ENCODE measurements at regions not wholly inside any gene's neighbourhood (a gene's known extent, or its start where the extent isn't known, plus 50 kb on each side); places are given as distances from the start of the nearest gene placed in this dataset.
A peak's percentile ranks its signal among the peaks of the same experiment; 100 is the strongest.
"Not testable (repeated sequence)": the region's sequence is repeated elsewhere in the genome, so short reads cannot be mapped to it uniquely, and the experiment has no call there.

DNA sequence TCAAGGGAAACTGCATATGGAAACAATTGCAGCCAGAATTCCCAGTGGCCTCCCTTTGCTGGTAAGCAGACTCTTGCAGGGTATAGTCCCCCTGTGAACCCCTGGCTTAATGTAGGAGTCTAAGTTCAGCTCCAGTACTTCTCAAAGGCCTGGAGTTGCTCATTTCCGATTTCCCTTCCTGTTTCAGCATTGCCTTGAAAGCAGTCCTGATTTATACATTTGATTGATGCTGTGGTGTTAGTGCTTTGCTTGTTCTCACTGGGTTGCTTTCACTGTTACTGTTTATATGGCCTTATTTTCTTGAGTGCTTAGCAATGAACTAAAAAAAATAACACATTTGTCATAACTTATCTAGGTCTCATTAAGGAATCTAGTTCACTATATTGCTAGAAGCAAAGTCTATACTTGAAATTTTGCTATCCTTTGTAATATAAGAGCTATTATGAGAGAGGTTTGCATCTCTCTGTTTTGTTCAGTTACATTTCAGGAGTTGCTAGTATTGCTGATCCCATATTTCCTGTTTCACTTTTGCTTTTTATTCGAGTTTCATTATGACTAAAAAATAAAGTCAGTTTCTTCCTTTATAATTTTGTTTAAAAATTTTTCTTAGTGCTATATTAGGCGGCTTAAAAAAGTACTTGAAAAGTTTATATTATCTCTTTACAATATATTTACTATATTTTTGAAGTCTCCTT is 122.4 kb upstream of the NMUR2 start:
- DNase-seq (ENCODE audit: low read depth) = no peak

DNA sequence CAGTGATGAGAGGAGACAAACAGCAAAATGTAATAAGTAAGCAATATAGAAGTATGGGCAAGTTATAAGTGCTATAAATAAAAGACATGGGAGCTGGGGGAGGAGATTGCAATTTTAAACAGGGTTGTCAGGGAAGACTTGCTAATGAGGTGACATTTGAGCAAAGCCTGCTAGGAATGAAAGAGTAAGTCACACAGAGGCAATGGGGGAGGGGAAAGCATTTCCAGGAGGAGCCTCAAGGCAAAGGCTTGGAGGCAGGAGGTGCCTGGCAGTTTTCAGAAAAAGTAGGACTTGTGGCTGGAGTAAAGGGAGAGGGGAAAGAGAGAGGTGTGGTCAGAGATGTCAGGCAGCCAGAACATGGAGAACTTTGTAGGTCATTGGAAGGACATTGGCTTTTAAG is 124.4 kb upstream of the NMUR2 start:
- no peak for DNase-seq (ENCODE audit: low read depth)

DNA sequence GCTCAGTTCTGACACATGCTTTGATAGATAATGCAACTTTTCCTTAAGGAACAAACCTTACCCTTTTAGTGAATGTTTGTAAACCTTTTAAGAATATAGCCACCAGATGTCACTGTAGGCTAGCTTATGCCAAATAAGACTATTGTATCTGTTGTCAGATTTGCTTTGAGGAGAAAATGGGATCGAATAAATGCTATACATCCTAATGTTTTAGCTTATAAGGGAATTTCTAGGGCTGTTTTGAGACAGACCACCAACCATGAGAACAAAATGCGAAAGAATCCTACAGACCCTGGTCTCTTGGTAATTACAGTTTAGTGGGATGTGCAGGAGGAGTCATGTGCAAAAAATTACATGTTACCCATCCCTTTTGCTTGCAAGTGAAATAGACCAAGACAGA is 127.6 kb upstream of the NMUR2 start:
- peak; percentile 23 for DNase-seq (ENCODE audit: low read depth)

DNA sequence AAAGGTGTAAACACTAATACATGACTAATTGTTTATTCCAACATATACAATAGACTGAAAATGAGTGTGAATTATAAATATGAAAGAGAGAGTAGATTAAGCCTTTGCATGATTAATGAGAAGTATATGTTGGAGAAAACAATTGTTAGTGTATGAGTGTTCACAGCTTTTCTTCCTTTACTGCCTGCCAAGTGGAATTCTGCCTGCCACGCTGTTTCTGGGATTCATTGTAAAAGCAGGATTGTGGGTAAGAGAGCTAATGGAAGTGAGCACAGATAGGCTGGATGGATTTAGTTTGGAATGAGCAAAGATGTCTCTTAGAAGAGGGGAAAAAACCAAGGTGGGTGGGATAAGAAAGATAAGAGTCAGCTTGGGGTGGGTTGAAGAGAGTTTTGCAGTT is 129.6 kb upstream of the NMUR2 start:
- DNase-seq (ENCODE audit: low read depth) = no peak

DNA sequence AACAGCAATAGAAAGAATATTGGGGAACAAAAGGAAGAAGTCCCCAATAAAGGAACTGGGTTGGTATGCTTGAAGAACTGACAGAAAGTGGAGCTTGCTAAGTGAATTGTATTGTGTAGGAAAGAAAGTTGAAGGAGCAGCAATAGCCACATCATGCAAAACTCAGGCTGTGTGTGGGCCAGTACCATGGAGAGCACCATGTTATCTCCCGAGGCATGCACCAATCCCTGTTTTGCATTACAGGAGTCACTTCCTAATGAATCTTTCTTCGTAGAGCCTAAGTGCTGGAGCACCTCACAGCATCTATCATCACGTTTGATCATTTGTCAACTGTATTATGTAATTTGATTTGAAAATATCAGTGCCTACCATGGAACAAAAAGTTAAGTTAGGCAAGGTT is 137.7 kb upstream of the NMUR2 start:
- DNase-seq (ENCODE audit: low read depth) = no peak

DNA sequence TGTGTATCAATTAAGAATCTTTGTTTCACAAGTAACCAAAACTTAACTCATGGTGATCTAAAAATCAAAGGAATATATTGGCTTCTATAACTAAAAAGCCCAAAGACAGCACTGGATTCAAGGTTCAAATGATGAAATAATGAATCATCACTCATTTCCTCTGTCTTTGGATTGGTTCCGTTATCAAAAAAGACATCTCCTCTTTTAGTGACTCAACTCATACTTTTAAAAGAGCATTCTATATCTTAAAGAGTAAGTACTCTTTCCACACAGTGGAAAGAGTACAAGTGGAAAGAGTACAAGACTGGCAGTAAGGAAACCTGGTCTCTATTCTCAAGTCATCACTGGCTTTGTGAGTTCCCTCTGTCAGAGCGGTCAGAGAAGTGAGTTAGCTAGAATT is 141.4 kb upstream of the NMUR2 start:
- DNase-seq (ENCODE audit: low read depth) = no peak

DNA sequence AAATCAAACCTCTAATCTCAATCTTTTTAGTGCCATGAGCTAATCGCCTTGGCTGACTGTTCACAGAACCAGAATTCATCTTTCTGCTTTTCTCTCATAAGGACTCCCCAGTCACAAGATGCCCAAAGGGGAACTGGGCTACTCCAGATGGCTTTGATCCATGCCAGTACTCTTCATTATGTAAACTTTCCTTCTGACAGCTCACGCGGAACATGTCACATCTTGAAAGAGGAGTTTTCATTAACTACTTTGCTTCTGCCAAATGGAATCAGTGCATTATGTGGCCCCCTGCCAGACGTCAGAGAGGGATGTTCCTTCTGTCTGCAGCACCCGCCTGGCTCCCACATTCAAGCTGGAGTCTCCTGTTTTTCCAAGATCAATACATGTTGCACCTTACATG is 142.1 kb upstream of the NMUR2 start:
- DNase-seq (ENCODE audit: low read depth) = no peak

DNA sequence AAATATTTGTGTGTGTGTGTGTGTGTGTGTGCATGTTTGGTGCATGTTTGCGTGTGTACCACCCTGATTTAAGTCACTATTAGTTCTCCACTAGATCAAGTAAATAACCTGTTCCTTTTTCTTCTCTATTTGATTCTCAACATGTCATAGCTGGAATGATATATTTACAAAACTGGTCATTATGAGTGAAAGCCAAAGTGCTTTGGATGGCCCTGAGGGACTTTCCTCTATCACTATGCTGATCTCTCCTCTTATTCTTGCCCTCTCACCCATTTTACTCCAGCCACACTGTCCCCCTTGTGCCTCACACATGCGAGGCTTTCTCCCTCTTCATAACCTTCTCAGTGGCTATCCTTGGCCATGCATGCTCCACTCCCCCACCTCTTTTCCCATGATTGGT is 144.6 kb upstream of the NMUR2 start:
- no peak for DNase-seq (ENCODE audit: low read depth)

DNA sequence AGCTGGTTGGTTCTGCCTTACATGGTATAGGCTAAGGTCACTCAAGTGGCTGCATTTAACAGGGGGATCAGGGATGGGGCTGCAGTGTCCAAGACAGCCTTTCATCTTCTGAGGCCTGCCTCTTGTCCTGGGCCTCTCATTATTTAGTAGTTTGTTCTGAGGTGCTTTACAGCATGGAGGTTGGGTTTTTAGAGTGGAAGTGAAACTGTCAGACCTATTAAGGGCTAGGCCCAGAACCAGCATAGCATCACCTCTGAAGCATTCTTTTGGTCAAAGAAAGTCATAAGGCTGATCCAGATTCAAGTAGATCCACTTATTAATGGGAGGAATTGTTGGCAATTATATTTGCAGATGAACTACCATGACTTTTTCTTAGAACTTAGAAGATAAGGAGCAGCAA is 146.0 kb upstream of the NMUR2 start:
- no peak for DNase-seq (ENCODE audit: low read depth)

DNA sequence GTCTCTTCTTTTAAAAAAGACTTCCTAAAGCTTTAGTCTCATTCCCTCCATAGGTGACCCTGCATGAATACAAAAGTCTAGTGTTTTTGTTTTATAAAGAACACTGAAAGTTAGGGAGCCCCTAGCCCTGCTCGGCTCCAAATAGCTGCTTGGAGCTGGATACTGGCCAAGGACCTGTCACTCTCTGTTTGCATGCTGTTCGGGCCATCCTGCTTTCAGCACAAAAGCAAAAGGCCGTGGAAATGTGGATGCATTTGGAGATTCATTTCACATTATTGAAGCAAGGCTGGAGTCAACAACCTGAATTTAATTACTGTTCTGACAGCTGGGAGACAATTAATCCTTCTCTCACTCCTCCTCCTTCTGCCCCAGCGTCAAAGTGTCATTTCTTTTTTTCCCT is 151.7 kb upstream of the NMUR2 start:
- DNase-seq (ENCODE audit: low read depth) = no peak

DNA sequence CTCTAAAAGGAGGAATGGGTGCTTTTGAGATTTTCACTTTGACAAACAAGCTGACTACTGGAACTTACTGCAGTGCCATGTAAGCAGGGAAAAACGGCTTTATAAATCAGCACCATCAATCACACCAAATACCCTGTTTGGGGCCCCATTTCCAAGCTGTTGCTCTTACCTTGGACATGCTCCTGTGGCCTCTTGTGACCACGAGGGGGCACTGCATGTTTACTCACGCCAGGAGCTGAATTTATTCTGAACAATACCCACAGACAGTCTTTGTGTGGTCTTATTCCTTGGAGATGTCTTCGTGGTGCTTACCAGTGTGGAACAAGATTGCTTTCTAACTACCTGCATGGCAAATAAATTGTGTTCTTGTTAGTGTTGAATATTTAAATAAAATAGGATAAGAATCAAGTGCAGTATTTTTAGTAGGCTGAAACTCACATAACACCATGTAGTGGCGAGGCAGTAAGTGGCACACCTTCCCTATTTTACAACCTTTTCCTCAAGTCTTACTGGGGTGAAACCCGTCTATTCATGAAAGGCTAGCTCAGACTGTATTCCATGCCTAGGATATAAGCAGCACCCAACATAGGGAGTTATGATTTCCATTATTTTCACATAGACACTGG is 155.5 kb upstream of the NMUR2 start:
- DNase-seq (ENCODE audit: low read depth) = peak; percentile 11

DNA sequence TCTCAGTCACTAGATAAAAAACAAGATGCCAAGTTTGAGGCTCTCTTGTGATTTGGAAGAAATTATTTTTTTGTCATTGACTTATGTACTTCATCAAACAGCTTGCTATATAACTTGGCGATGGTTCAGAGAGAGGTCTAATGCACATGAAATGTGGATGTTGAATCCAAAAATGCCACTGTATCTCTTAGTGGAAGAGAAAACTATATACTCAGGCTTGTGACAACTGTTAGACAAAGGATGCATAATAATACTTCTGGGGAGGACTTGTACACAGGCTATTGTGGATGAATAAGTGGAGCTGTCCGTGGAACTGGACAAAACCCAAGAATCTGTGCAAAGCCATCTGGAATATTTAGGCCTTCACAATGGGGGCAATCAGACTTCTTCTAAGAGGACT is 162.9 kb upstream of the NMUR2 start:
- no peak for DNase-seq (ENCODE audit: low read depth)

DNA sequence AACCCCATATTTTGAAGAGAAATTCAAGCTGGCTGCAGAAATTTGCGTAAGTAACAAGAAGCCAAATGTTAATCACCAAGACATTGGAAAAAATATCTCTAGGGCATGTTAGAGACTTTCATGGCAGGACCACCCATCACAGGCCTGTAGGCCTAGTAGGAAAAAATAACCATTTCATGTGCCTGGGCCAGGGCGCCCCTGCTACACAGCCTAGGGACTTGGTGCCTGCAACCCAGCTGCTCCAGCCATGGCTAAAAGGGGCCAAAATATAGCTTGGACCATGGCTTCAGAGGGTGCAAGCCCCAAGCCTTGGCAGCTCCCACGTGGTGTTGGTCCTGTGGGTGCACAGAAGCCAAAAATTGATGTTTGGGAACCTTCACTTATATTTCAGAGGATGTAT is 167.7 kb upstream of the NMUR2 start:
- DNase-seq (ENCODE audit: low read depth) = no peak

DNA sequence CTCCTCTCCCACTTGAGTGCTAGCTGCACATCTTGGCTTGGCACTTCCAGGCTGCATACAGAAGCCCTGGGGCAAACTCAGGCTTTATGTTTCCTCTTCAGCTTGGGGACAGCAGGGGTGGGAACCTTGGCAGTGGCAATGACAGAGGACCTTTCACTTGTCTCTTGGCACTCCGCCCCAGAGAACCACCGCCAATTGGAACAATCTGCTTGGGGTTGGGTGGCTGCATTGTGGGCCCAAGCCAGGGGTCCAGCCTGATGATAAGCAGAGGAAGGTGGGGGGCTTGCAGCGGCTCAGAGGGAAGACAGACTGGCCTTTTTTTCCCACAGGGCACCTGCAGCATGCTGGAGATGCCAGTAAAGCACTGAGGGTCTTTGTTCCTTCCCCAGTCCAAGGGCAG is 179.0 kb upstream of the NMUR2 start:
- no peak for DNase-seq (ENCODE audit: low read depth)

DNA sequence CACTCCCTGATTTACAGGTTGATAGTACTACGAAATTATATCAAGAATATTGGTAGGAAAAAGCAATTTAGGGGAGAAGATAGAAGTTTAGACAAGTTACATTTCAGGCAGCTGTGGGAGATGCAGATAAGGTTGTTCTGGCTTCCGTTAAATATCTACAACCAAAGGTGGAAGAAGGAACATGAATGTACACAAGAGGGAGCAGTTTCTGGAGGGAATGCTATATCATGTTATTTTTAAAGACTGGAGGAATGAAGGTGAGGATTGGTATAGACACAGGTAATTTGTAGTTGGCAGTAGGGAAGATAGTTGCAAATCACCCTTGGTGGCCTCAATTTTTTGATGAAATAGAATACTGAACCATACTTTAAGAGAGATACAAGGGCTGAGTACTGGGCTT is 187.3 kb upstream of the NMUR2 start:
- DNase-seq (ENCODE audit: low read depth) = no peak

DNA sequence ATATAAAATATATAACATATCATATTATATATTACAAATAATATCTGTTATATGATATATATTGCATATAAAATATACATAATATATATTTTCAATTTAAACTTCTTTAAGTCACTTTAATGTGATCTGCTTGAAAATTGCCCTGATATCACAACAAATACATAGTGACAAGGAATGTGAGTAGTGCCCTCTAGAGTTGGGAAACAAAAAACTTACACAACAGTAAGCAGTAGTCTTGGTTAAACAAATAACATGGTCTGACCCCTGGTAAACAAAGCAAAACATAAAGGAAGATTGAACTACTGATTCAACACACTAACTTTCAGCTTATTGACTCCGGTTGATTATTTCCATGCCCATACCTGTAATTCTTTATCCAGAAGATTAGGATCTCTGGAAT is 188.3 kb upstream of the NMUR2 start:
- no peak for DNase-seq (ENCODE audit: low read depth)

DNA sequence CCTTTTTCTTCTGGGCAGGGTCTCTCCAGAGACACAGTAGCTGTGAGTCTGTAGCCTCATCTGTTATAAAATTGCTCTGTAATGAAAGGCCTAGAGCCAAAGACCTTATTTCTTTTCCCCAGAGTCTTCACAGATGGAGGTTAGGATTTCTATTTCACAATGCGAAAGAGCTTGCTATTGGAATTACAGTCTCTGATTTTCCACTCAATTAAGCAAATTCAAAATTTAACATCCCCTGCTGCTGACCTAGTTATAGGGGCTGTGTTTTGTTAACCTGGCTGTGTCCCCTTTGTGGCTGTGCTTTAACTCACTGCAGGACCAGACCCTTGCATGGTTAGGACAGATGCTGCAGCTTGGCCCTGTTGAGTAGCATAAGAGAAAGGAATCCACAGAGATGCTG is 190.3 kb upstream of the NMUR2 start:
- no peak for DNase-seq (ENCODE audit: low read depth)

DNA sequence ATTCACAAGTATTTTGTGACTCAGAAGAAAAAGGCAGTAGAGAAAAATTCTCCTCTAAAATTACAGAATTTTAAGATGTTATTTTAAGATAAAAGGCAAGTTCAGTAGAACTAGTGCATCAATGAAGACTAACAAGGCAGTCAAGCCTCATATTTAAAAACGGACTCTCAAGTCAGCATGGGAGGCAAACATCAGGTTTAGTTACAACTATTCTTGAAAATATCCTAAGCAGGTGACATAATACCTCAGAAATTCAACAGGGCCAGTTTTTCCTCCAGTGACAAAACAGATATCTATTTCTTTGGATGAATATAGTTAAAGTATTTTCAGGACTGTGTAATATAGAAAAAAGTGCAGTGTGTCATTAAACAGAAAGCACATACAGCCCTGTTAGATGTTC is 194.0 kb upstream of the NMUR2 start:
- no peak for DNase-seq (ENCODE audit: low read depth)

DNA sequence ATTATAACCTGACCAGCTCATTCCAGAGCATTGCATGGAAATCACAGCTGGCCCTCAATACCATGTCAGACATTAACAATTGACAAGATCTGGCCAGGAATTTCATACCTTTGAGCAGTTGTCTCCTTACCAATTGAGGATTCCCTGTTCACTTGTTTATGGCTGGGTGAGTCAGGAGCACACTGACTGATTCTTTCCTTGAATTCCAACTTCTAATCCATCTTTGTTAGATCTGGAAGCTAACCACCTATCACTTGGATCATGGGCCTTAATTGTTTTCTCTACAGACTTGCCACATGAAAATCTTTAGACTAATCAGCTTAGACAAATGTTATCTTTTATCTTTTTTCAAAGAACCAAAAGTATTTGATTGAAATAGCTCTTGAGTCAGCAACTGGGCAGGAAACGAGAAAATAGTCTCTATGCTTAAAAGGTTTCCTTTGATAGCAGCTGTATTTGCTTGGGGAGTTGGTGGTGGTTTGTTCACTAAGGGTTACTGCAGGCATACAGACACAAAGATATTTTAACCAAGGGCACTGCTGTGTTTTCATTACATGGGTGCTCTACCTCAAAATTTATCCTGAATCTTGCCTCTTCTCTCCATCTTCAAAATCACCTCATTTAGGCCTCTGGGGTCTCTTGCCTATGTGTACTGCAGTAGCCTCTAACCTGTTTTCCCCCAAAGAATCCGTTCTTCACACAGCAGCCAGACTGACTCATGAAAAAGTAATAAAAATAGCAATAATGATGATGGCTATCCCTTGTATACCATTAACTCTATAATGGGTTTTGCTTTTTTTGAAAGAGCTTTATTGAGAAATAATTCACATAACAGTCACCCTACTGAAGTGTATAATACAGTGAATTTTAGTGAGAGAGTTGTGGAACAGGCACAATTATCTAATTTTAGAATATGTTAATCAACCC is 197.0 kb upstream of the NMUR2 start:
- DNase-seq (ENCODE audit: low read depth) = no peak

DNA sequence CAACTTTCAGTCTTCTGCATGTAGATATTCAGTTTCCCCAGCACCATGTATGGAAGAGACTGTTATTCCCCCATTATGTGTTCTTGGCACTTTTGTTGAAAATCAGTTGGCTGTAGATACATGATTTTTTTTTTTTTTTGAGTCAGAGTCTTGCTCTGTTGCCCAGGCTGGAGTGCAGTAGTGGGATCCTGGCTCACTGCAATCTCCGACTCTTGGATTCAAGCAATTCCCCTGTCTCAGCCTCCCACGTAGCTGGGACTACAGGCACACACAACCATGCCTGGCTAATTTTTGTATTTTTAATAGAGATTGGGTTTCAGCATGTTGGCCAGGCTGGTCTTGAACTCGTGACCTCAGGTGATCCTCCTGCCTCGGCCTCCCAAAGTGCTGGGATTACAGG is 201.0 kb upstream of the NMUR2 start:
- not testable (repeated sequence) for DNase-seq (ENCODE audit: low read depth)

DNA sequence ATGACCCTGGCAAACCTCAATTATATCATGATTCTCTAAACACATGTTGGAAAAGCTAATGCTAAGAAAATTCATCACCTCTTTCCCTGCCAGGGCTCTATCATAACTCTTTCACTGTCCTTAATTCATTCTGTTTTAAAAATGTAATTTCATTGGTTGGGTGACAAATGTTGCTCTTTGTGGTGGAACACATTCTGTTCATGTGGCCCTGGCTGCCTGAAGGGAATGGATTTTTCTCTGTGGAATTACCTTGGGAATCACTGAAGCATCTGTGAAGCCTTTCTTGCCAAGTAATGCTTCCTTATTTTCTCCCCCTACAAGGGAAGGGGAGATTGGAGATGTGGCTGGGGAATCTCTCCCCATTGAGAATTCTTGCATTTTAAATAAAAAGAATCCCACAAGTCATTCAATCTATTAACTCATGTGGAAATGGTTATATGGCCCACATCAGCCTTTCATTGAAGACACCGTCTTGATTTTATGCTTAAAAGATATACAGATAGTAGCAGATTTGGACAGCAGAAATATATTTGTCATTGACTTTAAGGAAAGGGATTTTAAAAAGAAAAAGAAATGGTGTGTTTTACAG is 201.8 kb upstream of the NMUR2 start:
- no peak for DNase-seq (ENCODE audit: low read depth)

DNA sequence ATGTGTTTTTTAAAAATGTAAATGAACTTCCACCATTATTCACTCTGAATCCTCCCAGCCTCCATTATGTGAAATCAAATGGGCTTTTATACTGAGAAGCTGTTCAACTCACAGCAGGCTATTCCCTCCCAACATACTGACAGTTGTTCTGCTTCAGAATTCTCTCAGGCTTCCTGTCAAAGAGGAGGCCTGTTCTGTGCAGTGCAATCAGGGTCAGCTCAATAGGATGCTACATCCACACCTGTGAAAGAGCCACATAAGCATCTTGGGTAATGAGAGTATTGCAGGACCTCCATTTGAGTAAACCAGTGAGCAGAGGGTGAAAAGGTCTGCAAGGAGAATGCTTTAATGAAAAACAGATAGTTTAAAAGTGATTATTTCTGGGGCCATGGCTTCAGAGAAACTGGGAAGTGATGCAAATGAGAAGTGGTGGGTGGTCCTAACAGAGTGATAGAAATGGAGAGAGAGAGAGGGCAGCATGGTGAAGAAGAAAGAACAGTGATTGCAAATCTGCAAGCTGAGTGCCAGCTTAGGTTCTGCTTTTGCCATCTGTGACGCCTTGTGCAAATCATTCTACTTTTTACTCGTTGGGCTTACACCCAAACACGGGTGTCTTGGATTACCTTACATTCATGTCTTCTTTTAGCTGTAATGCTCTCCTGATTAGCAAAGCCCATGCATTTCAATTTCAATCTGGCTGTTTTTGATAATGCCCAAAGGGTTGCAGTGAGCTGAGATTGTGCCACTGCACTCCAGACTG is 202.5 kb upstream of the NMUR2 start:
- DNase-seq (ENCODE audit: low read depth) = no peak

All from non-pigmented ciliary epithelial cell (primary cell).